GM10248 (cell line): ENCODE measurements at regions not wholly inside any gene's neighbourhood (a gene's known extent, or its start where the extent isn't known, plus 50 kb on each side); places are given as distances from the start of the nearest gene placed in this dataset.
"Not testable (repeated sequence)": the region's sequence is repeated elsewhere in the genome, so short reads cannot be mapped to it uniquely, and the experiment has no call there.

Source experiments
- CTCF ChIA-PET: fragments of 300-600 bp; sonication (Branson Sonifier 250); formaldehyde crosslinking; extraction: SDS; loops from one replicate; lab custom pipeline; 2021; ENCODE audit warnings: antibody characterized with exemption; lab: Yijun Ruan, JAX
- POLR2A ChIA-PET: fragments of 350-650 bp; sonication (Branson Sonifier 250); formaldehyde crosslinking; extraction: SDS; loops from one replicate; lab custom pipeline; 2020; ENCODE audit warnings: antibody characterized with exemption; lab: Yijun Ruan, JAX
- DNase-seq: peaks from one replicate; pipeline ENCODE4 v3.0.0; 2012; ENCODE audit errors: extremely low spot score
- CTCF ChIP-seq: IDR thresholded peaks from 2 replicates; pipeline ENCODE4 v1.5.1; 2012; ENCODE audit warnings: mild to moderate bottlenecking, low read depth; ENCODE audit errors: extremely low read depth, missing control alignments, control extremely low read depth

- no peak for TF ChIP-seq CTCF
- no peak for DNase-seq
- CTCF ChIA-PET: interaction anchor here (1.3 kb wide), 1 partner anchor 13 kb away, joined by 4 read pairs; no protein-coding TSS in a partner anchor
- POLR2A ChIA-PET: no interaction called here
Measured at GRCh38 chr2:129192117-129192516, 787.3 kb upstream of the RAB6C start.

- ChIA-PET CTCF (no interaction called here), POLR2A (no interaction called here)
- no peak for TF ChIP-seq CTCF
- no peak for DNase-seq
Measured at GRCh38 chr2:129192841-129193253, 786.6 kb upstream of the RAB6C start.

- TF ChIP-seq CTCF: no peak
- POLR2A ChIA-PET: no interaction called here
- CTCF ChIA-PET: interaction anchor here (1.0 to 2.1 kb wide), 4 partner anchors 11 to 617 kb away, joined by 3 to 5 read pairs (median 4); no protein-coding TSS in a partner anchor
- no peak for DNase-seq
Measured at GRCh38 chr2:129193961-129194360, 785.5 kb upstream of the RAB6C start.

GRCh38 chr2:129199501-129199900, 780.0 kb upstream of the RAB6C start:
- ChIA-PET CTCF (interaction anchor here (1.0 kb wide), 1 partner anchor 14 kb away, joined by 3 read pairs; no protein-coding TSS in a partner anchor), POLR2A (no interaction called here)
- no peak for DNase-seq
- no peak for TF ChIP-seq CTCF

- CTCF ChIA-PET: interaction anchor here (1.0 kb wide), 1 partner anchor 10 kb away, joined by 5 read pairs; no protein-coding TSS in a partner anchor
- POLR2A ChIA-PET: no interaction called here
- no peak for DNase-seq
Measured at GRCh38 chr2:129201696-129202095, 777.8 kb upstream of the RAB6C start.

DNA sequence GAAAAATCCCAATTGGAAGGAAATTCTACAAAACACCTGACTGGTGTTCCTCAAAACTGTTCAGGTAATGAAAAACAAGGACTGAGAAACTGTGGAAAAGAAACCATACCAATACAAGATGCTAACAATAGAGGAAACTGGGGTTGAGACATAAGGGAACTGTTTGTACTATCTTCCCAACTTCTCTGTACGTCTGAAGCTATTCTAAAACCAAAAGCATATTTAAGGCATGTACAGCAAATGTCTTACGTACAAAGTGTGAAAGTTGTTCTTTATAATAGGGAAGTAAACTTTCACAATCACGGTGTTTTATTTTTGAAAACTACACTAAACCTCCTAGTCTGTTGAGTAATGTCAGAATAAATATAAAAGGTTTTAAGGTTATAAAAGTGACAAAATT, 776.1 kb upstream of the RAB6C start:
- no peak for DNase-seq

More at GRCh38 chr2:129201696-129202095, 777.8 kb upstream of the RAB6C start:
- no peak for TF ChIP-seq CTCF

GRCh38 chr2:129204581-129204980, 774.9 kb upstream of the RAB6C start:
- POLR2A ChIA-PET, DNase-seq: not testable (repeated sequence)
- CTCF ChIA-PET: interaction anchor here (1.2 kb wide), 1 partner anchor 15 kb away, joined by 3 read pairs; no protein-coding TSS in a partner anchor

More for the DNA sequence above, 776.1 kb upstream of the RAB6C start:
- CTCF ChIA-PET: no interaction called here
- no peak for TF ChIP-seq CTCF
- POLR2A ChIA-PET: no interaction called here
